NCI-H1092 treated with DMSO at 0.1 percent for 48 hours (cell line): ENCODE measurements at regions not wholly inside any gene's neighbourhood (a gene's known extent, or its start where the extent isn't known, plus 50 kb on each side); places are given as distances from the start of the nearest gene placed in this dataset.
"Not testable (repeated sequence)": the region's sequence is repeated elsewhere in the genome, so short reads cannot be mapped to it uniquely, and the experiment has no call there.

Experiments
- DNase-seq: peaks from one replicate; lab custom pipeline; 2025; lab: John Stamatoyannopoulos, UW

DNA sequence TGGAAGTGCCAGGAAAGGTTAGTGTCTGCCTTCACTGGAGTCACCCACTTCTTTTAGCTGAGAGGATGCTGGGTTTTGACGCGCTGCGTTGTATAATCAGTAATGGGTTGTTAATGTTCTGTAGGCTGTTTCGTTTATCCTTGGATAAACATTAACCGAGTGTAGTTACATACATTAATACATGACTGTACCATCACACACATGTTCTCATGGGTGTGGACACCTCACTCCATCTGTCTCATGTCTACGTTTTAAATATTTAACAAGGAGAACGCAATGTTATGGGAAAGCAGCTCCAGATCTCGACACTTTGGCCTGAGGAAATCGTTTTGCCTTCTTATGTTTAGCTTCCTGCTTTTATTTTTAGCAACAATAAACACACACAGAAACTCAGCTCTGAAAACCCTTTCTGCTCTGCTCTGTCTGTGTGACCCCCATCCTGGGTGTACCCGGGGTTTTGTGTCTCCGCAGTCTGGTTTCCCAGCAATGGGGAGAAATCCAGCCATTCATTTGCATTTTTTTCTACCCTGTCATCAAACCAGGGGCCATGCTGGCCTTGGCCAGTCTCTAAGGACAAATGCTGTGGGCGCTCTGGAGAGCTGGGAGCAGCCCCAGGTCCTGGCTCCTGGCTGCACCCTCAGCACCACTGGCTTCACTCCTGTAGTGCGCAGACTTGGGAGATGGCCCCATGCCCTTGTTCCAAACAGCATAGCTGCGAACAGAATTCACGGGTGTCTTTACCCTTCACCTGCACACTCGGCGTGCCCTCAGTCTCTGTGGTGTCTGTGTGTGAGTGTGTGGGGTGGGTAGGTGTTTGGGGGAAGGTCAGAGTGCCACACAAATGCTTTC lies 110.8 kb downstream of the ERMARD start:
- DNase-seq = no peak

- DNase-seq = no peak
Observed at GRCh38 chr6:169861431-169862042, 110.1 kb downstream of the ERMARD start.

GRCh38 chr6:169859978-169860703 lies 108.7 kb downstream of the ERMARD start:
- no peak for DNase-seq

DNA sequence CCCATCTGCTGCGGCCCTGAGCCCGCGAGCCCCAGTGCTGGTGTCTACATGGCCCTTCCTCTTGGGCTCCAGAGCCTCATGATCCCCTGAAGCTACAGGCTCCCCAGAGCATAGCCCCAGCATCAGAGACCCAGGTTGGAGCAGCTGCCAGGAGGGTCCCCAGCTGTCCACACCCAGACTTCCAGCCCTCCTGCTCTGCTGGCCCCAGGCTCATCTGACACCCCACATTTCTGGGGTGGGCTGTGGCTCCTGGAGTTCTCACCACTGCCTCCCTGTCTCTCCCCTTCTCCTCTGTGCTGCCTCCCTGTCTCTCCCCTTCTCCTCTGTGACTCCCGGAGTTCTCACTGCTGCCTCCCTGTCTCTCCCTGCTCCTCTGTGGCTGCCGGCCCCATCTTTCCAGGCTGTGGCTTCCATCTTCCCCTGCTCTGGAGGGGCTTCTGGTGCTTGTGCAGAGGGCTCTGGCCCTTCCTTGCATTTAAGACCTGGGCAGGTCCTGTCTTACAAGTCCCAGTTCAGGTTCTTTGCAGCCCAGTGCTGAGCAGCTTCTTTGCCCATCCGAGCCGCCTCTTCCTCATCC lies 108.1 kb downstream of the ERMARD start:
- DNase-seq = no peak

DNA sequence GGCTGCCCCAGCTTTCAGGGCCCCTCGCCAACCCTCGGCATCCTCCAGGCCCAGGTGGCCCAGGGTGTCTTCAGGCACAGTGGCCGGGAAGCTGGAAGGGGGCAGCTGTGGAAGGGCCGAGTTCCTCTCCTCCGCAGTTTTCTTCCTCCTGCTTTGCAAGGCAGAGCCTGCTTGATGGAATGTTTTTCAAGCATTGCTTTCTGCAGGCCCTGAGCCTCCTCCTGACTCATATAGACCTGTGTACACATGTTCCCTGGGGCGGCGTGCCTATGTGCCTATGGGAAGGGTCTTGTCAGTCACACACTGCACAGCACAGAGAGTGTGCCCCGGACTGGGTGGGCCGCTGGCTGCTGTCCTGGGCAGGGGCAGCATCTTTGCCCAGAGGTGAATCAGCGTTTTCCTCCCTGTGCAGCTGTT lies 107.5 kb downstream of the ERMARD start:
- no peak for DNase-seq

- no peak for DNase-seq
Observed at GRCh38 chr6:169858293-169858934, 107.0 kb downstream of the ERMARD start.

DNA sequence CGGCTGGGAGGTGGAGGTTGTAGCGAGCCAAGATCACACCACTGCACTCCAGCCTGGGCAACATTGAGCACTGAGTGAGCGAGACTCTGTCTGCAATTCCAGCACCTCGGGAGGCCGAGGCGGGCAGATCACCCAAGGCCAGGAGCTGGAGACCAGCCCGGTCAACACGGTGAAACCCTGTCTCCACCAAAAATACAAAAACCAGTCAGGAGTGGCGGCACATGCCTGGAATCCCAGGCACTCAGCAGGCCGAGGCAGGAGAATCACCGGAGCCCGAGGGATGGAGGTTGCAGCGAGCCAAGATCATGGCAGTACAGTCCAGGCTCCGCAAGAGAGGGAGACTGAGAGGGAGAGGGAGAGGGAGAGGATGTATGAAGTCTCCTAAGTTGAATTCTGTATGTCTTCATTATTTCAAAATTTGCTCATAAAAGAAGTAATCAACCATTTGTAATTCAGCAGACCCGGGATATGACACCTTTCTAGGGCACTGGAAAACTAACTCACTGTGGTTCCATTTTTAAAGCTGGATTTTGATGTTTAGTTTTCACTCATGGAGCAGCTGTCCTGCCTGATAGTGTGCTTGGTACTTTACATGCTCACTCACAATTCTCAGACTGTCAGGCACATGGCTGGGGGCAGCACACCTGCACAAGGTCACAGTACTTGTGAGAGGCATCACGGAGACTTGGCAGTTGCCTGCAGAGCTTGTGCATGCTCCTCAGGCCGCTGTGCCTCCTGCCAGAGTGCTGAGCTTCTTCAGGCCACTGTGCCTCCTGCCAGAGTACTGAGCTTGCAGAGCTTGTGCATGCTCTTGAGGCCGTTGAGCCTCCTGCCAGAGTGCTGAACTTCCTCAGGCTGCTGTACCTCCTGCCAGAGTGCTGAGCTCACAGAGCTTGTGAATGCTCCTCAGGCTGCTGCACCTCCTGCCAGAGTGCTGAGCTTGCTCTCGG lies 106.2 kb downstream of the ERMARD start:
- no peak for DNase-seq

- not testable (repeated sequence) for DNase-seq
Observed at GRCh38 chr6:169856442-169857342, 105.3 kb downstream of the ERMARD start.

GRCh38 chr6:169854813-169855212 lies 103.4 kb downstream of the ERMARD start:
- no peak for DNase-seq

DNA sequence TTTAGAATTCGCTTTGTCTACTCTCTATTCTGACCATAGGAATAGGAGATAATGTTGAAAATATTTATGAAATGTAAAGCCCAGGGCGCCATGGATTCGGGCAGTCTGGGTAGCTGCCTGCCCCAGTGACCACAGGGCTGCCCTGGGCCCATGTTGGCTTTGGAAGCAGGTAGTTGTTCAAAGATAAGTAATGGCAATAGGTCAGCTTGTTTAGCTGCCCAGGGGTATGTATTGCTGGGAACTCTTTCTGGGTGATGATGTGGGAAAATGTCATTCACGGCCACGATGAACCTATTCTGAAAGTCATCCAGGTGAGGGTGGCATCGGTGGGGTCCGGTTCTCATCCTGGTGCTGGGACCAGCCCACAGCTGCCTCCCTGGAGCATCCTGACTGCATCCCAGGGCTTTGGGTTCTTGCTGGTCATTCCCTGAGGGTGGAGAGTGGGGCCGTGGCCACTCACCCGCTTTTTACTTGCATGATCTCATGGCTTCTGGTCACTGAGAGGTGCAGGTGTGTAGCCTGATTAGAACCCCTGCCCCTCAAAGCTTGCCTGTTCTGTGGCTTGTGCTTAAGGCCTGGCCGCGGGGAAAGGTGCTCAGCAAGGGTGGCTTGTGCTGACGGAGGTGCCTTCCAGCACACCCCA lies 102.8 kb downstream of the ERMARD start:
- DNase-seq = no peak

GRCh38 chr6:169853196-169854082 lies 102.0 kb downstream of the ERMARD start:
- no peak for DNase-seq

DNA sequence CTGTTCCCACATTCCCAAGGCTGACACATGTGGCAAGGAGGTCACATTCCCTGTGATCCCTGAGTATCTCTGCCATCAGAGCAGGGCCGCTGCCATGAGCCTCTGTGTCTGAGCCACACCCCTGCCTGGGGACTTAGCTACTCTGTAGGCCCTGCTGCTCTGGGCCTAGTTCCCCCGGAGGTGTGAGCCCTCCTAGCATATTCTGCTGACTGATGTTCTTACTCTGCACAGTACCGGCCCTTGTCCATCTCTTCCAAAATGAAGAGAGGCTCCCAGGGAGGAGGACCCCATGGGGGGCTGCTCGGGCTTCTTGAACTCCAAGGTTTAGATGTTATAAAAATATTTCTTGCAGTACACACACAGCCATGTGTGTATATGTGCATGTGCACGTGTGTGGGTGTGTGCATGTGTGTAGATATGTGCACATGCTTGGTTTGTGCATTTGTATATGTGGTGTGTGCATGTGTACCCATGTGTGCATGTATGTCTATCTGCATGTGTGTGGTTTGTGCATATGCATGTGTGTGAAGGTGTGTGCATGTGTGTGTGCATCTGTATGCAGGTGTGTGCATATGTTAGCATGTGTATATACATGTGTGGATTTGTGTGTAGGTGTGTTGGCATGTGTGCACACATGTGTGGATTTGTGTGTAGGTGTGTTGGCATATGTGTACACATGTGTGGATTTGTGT lies 101.2 kb downstream of the ERMARD start:
- DNase-seq = no peak

DNA sequence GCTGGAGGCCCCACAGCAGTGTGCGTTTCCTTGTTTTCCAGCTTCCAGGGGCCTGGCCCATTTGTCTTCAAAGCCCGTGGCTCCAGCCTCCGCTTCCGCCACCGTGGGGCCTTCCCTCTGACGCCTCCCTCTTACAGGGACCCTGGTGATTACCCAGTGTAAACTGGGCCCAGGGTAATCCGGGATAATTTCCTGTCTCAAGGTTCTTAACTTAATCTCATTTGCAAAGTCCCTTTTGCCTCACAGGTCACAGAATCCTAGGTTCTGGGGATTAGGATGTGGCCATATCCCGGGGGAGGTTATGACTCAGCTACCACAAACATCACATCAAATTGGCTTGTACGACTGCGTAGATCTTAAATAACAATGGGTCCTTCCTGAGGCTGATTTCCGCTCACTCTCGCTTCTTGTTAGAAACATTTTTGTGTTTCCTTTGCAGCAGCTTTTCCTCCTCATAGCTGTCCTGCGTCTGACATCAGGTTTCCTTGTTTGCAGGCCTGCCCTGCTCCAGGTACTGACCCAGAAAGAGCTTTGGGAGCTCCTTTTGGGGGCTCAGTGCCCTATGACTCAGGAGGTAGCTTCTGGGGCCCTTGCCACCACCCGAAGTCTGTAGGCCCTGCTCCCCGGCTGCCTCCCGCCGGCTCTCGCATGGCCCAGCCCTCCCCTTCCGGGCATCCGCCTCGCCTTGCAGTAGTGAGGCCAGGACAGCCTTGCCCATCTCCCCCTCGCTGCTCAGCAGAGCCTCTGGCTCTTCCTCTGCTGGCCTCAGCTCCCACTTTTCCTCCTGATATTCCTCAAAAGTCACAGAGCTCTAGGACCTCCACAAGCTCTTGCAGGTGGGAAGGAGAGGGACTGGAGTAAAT lies 100.5 kb downstream of the ERMARD start:
- no peak for DNase-seq

DNA sequence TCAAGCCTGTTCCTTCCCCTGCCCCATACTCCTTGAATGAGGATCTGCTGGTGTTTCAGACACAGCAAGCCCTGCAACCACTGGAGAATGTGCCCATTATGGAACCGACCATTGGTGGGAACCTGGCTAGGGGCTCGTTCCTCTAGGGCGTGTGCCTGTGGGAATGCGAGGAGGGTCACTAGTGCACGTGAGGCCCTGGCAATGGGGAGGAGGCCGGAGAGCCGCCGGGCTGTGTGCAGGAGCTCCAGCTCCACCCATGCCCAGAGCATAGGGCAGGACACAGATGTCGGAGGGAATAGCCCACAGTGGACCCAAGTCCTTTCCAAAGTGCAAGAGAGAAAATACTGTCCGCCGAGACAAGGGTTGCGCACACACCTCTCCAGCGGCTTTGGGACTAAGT lies 99.3 kb downstream of the ERMARD start:
- DNase-seq = no peak

- DNase-seq = no peak
Observed at GRCh38 chr6:169850154-169850553, 98.7 kb downstream of the ERMARD start.

DNA sequence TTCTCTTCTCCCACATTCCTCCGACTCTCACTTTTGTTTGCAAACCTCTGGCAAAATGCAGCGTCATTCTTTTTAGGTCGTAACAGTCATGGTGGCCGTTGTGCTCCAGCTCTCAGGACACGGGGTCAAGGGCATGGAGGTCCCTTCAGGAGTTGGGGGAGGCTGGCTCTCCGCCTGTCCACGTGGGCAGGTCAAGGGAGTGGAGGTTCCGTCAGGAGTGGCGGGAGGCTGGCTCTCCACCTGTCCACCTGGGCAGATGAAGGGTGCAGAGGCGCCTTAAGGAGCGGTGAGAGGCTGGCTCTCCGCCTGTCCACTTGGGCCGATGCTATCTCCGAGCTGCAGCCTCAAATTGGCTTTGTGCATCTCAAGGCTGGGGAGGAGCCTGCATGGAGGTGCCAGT lies 98.0 kb downstream of the ERMARD start:
- DNase-seq = no peak

DNA sequence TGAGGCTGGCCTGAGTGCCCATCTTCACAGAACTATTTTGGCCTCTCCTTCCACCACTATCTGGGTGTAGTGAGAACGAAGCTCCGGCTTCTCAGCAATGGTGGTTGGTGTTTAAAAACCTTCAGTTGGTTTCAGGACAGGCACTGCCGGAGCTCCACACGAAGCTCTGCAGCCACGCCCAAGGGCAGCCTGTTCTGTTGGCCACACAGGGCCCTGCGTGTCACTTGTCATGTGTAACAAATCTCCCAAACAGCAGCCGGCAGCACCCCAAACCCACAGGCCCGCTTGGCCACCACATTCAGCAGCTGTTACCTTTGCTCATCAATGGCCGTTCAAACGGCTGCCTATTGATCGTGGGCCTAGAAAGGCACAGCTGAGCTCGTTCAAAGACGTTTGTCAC lies 97.5 kb downstream of the ERMARD start:
- no peak for DNase-seq
